NCI-H2171 (cell line): ENCODE measurements at regions not wholly inside any gene's neighbourhood (a gene's known extent, or its start where the extent isn't known, plus 50 kb on each side); places are given as distances from the start of the nearest gene placed in this dataset.

Source experiments
- DNase-seq: peaks from one replicate; lab custom pipeline; 2025; lab: John Stamatoyannopoulos, UW

GRCh38 chr1:5010236-5010635 lies 355.8 kb downstream of the AJAP1 start:
- no peak for DNase-seq

- DNase-seq = no peak
These were observed 355.1 kb downstream of the AJAP1 start for GRCh38 chr1:5009376-5010065.

- DNase-seq = no peak
These were observed 350.8 kb downstream of the AJAP1 start for GRCh38 chr1:5005171-5005570.

- DNase-seq = no peak
These were observed 348.3 kb downstream of the AJAP1 start for GRCh38 chr1:5002676-5003075.

GRCh38 chr1:5001466-5001865 lies 347.1 kb downstream of the AJAP1 start:
- DNase-seq = no peak

- no peak for DNase-seq
These were observed 331.9 kb downstream of the AJAP1 start for GRCh38 chr1:4986306-4986705.

GRCh38 chr1:4984841-4985240 lies 330.4 kb downstream of the AJAP1 start:
- no peak for DNase-seq

GRCh38 chr1:4980211-4980610 lies 325.8 kb downstream of the AJAP1 start:
- no peak for DNase-seq

GRCh38 chr1:4978660-4979390 lies 324.4 kb downstream of the AJAP1 start:
- DNase-seq = no peak

- DNase-seq = no peak
These were observed 323.3 kb downstream of the AJAP1 start for GRCh38 chr1:4977701-4978100.

GRCh38 chr1:4976859-4977440 lies 322.5 kb downstream of the AJAP1 start:
- DNase-seq = no peak

GRCh38 chr1:4975856-4976255 lies 321.4 kb downstream of the AJAP1 start:
- no peak for DNase-seq

- no peak for DNase-seq
These were observed 320.7 kb downstream of the AJAP1 start for GRCh38 chr1:4974981-4975685.

- no peak for DNase-seq
These were observed 318.9 kb downstream of the AJAP1 start for GRCh38 chr1:4973341-4973740.

- DNase-seq = no peak
These were observed 318.4 kb downstream of the AJAP1 start for GRCh38 chr1:4972761-4973320.

- DNase-seq = no peak
These were observed 317.3 kb downstream of the AJAP1 start for GRCh38 chr1:4971666-4972065.

- no peak for DNase-seq
These were observed 316.1 kb downstream of the AJAP1 start for GRCh38 chr1:4970532-4970931.

GRCh38 chr1:4969556-4970129 lies 315.2 kb downstream of the AJAP1 start:
- DNase-seq = no peak

- DNase-seq = no peak
These were observed 311.1 kb downstream of the AJAP1 start for GRCh38 chr1:4965346-4966075.

- DNase-seq = no peak
These were observed 310.4 kb downstream of the AJAP1 start for GRCh38 chr1:4964634-4965345.

- no peak for DNase-seq
These were observed 308.8 kb downstream of the AJAP1 start for GRCh38 chr1:4963251-4963650.
